KMS-11 (cell line): ENCODE measurements at regions not wholly inside any gene's neighbourhood (a gene's known extent, or its start where the extent isn't known, plus 50 kb on each side); places are given as distances from the start of the nearest gene placed in this dataset.

ENCODE experiments used
- H2AFZ ChIP-seq: fragments of 200-600 bp; sonication (generic); 2 replicates; pipeline ENCODE4 v1.6.1; 2016; ENCODE audit warnings: antibody characterized with exemption, mixed run types, low read depth
- H3K27ac ChIP-seq: fragments of 200-600 bp; sonication (generic); 2 replicates; pipeline ENCODE4 v1.6.1; 2016; ENCODE audit warnings: mild to moderate bottlenecking, mixed run types
- H3K27me3 ChIP-seq: fragments of 200-600 bp; sonication (generic); 2 replicates; pipeline ENCODE4 v1.6.1; 2017; ENCODE audit warnings: mild to moderate bottlenecking, low read depth, mixed run types, moderate library complexity; ENCODE audit not compliant: insufficient read depth
- H3K36me3 ChIP-seq: fragments of 200-600 bp; sonication (generic); 2 replicates; pipeline ENCODE4 v1.6.1; 2017; ENCODE audit warnings: mild to moderate bottlenecking, mixed run types; ENCODE audit not compliant: insufficient read depth
- H3K4me1 ChIP-seq: fragments of 200-600 bp; sonication (generic); 2 replicates; pipeline ENCODE4 v1.6.1; 2016; ENCODE audit warnings: mild to moderate bottlenecking, low read depth, mixed run types; ENCODE audit not compliant: poor library complexity, severe bottlenecking
- H3K4me2 ChIP-seq: fragments of 200-600 bp; sonication (generic); 2 replicates; pipeline ENCODE4 v1.7.0; 2016; ENCODE audit warnings: mild to moderate bottlenecking, mixed run types
- H3K4me3 ChIP-seq: fragments of 200-600 bp; sonication (generic); IDR thresholded peaks from 2 replicates; pipeline ENCODE4 v1.6.1; 2017; ENCODE audit warnings: low read depth, low read length, mixed read lengths; ENCODE audit not compliant: insufficient read depth
- H3K79me2 ChIP-seq: fragments of 200-600 bp; sonication (generic); 2 replicates; pipeline ENCODE4 v1.6.1; 2016; ENCODE audit warnings: low read depth, mixed run types; ENCODE audit not compliant: insufficient read depth
- H3K9ac ChIP-seq: fragments of 200-600 bp; sonication (generic); 2 replicates; pipeline ENCODE4 v1.6.1; 2016; ENCODE audit warnings: mild to moderate bottlenecking, mixed run types
- H4K20me1 ChIP-seq: fragments of 200-600 bp; sonication (generic); 2 replicates; pipeline ENCODE4 v1.6.1; 2016; ENCODE audit warnings: mild to moderate bottlenecking, mixed run types; ENCODE audit not compliant: insufficient read depth
- TF ChIP-seq, protein P1 (sequence below): fragments of 200-600 bp; sonication (generic); conservative IDR thresholded peaks from 2 replicates; pipeline ENCODE4 v1.6.1; 2017; ENCODE audit warnings: low read depth, mild to moderate bottlenecking, antibody characterized with exemption, low read length, moderate library complexity, mixed read lengths

DNA sequence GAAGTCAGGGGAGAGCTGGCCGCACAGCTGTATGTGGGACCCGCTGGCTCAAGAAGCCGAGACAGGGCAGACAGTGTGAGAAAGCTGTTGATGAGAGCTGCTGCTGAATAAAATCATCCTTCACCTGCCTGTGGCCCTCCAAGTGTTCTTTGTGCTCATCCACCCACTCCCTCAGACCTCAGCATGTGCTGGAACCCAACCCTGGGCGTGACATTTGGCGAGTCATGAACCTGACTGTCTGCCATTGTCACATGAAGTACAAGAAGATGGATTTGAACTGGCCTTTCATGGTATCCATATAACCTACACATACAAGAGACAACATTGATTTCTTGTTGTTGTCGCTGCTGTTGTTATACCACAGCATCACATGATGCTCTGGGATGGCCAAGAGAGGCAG is 139.7 kb upstream of the PLCXD3 start:
- no peak overlapping the region for H2AFZ ChIP-seq
- no peak overlapping the region for H3K9ac ChIP-seq
- no peaks in the 10 kb centered on the region for H3K79me2 ChIP-seq
- no peak overlapping the region for H3K4me2 ChIP-seq
- no peaks in the 10 kb centered on the region for H3K27me3 ChIP-seq
- no peaks in the 10 kb centered on the region for H3K4me1 ChIP-seq
- H3K27ac ChIP-seq, result no peak overlapping the region
- H3K36me3 ChIP-seq, result no peaks in the 10 kb centered on the region
- H4K20me1 ChIP-seq, result no peaks in the 10 kb centered on the region
- no peak overlapping the region for H3K4me3 ChIP-seq
- TF ChIP-seq, protein P1, sequence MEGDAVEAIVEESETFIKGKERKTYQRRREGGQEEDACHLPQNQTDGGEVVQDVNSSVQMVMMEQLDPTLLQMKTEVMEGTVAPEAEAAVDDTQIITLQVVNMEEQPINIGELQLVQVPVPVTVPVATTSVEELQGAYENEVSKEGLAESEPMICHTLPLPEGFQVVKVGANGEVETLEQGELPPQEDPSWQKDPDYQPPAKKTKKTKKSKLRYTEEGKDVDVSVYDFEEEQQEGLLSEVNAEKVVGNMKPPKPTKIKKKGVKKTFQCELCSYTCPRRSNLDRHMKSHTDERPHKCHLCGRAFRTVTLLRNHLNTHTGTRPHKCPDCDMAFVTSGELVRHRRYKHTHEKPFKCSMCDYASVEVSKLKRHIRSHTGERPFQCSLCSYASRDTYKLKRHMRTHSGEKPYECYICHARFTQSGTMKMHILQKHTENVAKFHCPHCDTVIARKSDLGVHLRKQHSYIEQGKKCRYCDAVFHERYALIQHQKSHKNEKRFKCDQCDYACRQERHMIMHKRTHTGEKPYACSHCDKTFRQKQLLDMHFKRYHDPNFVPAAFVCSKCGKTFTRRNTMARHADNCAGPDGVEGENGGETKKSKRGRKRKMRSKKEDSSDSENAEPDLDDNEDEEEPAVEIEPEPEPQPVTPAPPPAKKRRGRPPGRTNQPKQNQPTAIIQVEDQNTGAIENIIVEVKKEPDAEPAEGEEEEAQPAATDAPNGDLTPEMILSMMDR, result no peak

GRCh38 chr5:41649659-41650058 is 139.3 kb upstream of the PLCXD3 start:
- Histone ChIP-seq H3K4me2 (no peak overlapping the region), H3K4me3 (no peak overlapping the region), H3K36me3 (no peaks in the 10 kb centered on the region), H3K79me2 (no peaks in the 10 kb centered on the region), H3K27me3 (no peaks in the 10 kb centered on the region), H2AFZ (no peak overlapping the region), H3K9ac (no peak overlapping the region), H4K20me1 (no peaks in the 10 kb centered on the region), H3K4me1 (no peaks in the 10 kb centered on the region), H3K27ac (no peak overlapping the region)
- TF ChIP-seq, protein P1, result no peak

GRCh38 chr5:41648996-41649395 is 138.6 kb upstream of the PLCXD3 start:
- H3K79me2 ChIP-seq, result no peaks in the 10 kb centered on the region
- TF ChIP-seq, protein P1, result no peak
- no peak overlapping the region for H3K4me2 ChIP-seq
- H3K36me3 ChIP-seq, result no peaks in the 10 kb centered on the region
- no peak overlapping the region for H3K9ac ChIP-seq
- no peaks in the 10 kb centered on the region for H3K27me3 ChIP-seq
- H3K4me3 ChIP-seq, result no peak overlapping the region
- H2AFZ ChIP-seq, result no peak overlapping the region
- H3K4me1 ChIP-seq, result no peaks in the 10 kb centered on the region
- no peak overlapping the region for H3K27ac ChIP-seq
- no peaks in the 10 kb centered on the region for H4K20me1 ChIP-seq

DNA sequence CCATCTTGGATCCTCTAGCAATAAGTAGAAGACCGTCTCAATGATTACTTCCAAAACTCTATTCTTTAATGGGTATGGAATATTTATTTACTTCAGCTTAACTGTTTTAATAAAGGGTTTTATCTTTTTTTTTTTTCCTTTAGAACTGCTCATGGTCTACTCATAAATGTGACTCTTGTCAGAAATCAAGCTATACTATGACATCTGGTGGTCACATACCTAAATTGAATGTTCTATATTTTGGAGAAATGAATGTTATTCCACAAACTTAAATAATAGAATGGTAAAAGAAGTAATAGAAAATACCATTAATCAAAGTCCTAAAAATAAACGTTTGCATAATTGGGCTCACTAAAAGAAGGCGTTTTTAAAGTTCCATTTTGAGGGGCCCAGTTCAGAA is 131.2 kb upstream of the PLCXD3 start:
- Histone ChIP-seq H3K9ac (no peak overlapping the region), H3K27ac (no peak overlapping the region), H3K4me1 (no peaks in the 10 kb centered on the region), H3K4me3 (no peak overlapping the region), H2AFZ (no peak overlapping the region), H3K4me2 (no peak overlapping the region), H3K79me2 (no peaks in the 10 kb centered on the region), H3K27me3 (no peaks in the 10 kb centered on the region), H4K20me1 (no peaks in the 10 kb centered on the region), H3K36me3 (no peaks in the 10 kb centered on the region)
- TF ChIP-seq, protein P1, result peak; percentile 41
